BE2C (cell line): ENCODE measurements at regions not wholly inside any gene's neighbourhood (a gene's known extent, or its start where the extent isn't known, plus 50 kb on each side); places are given as distances from the start of the nearest gene placed in this dataset.

Source experiments
- DNase-seq: peaks from one replicate; pipeline ENCODE4 v3.0.0-alpha.2; 2020
- H3K27me3 ChIP-seq: fragments of 250-450 bp; sonication (Bioruptor Pico); 2 replicates; pipeline ENCODE4 v1.5.1; 2020; ENCODE audit warnings: mild to moderate bottlenecking
- H3K36me3 ChIP-seq: fragments of 250-450 bp; sonication (Bioruptor Pico); 2 replicates; pipeline ENCODE4 v1.5.1; 2020; ENCODE audit warnings: mild to moderate bottlenecking
- H3K4me1 ChIP-seq: fragments of 250-450 bp; sonication (Bioruptor Pico); 2 replicates; pipeline ENCODE4 v1.5.1; 2020
- H3K4me3 ChIP-seq: 2 replicates; pipeline ENCODE4 v1.5.1; 2011; ENCODE audit warnings: low read depth, low read length
- H3K9me3 ChIP-seq: fragments of 250-450 bp; sonication (Bioruptor Pico); 2 replicates; pipeline ENCODE4 v1.5.1; 2020
- CTCF ChIP-seq: IDR thresholded peaks from 2 replicates; pipeline ENCODE4 v1.5.1; 2012; ENCODE audit warnings: mild to moderate bottlenecking, low read depth, low read length

GRCh38 chr18:30632071-30632698 lies 410.4 kb downstream of the DSC3 start:
- Histone ChIP-seq H3K27me3 (no peaks in the 10 kb centered on the region), H3K4me3 (no peak overlapping the region), H3K4me1 (no peaks in the 10 kb centered on the region), H3K36me3 (no peaks in the 10 kb centered on the region), H3K9me3 (no peaks in the 10 kb centered on the region)
- TF ChIP-seq CTCF = no peak
- no peak for DNase-seq

GRCh38 chr18:30625961-30626360 lies 416.6 kb downstream of the DSC3 start:
- no peaks in the 10 kb centered on the region for H3K36me3 ChIP-seq
- no peaks in the 10 kb centered on the region for H3K9me3 ChIP-seq
- no peaks in the 10 kb centered on the region for H3K4me1 ChIP-seq
- H3K27me3 ChIP-seq = no peaks in the 10 kb centered on the region
- no peak for DNase-seq
- no peak for TF ChIP-seq CTCF
- H3K4me3 ChIP-seq = no peak overlapping the region

DNA sequence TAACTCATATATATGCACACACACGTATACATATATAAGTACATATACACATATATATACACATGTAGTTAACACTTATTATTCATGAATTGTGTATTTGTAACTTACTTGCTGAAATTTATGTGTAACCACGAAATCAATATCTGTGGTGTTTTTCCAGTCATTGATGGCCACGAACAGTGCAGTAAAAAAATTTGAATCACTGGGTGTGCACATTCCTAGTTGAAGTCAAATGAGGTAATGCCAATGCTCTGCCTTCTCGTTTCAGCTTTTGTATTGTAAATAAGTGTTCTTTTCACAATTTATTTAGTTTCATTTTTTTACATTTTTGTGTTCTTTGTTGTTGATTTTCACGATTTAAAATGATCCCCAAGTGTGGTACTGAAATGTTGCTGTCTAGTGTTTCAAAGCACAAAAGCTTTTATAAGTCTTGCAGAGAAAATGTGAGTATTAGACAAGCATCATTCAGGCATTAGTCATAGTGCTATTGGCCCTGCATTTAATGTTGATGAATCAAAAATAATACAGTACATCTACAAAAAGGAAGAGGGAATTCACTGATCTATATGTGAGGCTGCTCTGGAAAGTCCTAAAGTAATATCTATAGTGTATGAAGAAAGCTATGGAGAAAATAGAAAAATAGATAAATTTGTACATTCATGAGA lies 419.0 kb downstream of the DSC3 start:
- H3K4me1 ChIP-seq = no peaks in the 10 kb centered on the region
- no peak for DNase-seq
- no peak overlapping the region for H3K4me3 ChIP-seq
- no peaks in the 10 kb centered on the region for H3K27me3 ChIP-seq
- no peaks in the 10 kb centered on the region for H3K36me3 ChIP-seq
- H3K9me3 ChIP-seq = no peaks in the 10 kb centered on the region
- no peak for TF ChIP-seq CTCF

DNA sequence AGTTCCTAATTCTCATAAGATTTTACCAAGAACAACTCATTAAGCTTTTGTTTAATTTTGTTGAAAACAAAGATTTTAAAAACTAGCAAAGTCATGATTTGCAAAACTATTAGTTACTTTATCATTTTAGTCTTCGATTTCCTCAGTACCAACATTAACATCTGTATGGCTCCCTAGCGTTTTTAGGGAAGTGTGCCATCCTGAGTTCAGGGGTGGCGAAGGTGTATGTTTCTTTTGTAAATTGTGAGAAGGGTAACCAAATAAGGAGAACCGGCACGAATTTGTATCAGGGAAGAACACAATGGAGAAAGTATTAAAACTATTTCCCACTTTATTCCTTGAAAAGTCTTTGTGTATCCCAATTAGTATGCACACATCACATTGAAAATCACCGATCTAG lies 419.9 kb downstream of the DSC3 start:
- no peak for DNase-seq
- Histone ChIP-seq H3K36me3 (no peaks in the 10 kb centered on the region), H3K4me1 (no peaks in the 10 kb centered on the region), H3K4me3 (no peak overlapping the region), H3K9me3 (no peaks in the 10 kb centered on the region), H3K27me3 (no peaks in the 10 kb centered on the region)
- TF ChIP-seq CTCF = no peak

- Histone ChIP-seq H3K4me1 (no peaks in the 10 kb centered on the region), H3K4me3 (no peak overlapping the region), H3K36me3 (no peaks in the 10 kb centered on the region), H3K27me3 (no peaks in the 10 kb centered on the region), H3K9me3 (no peaks in the 10 kb centered on the region)
- no peak for DNase-seq
- no peak for TF ChIP-seq CTCF
Measured at GRCh38 chr18:30622104-30622503, 420.4 kb downstream of the DSC3 start.

DNA sequence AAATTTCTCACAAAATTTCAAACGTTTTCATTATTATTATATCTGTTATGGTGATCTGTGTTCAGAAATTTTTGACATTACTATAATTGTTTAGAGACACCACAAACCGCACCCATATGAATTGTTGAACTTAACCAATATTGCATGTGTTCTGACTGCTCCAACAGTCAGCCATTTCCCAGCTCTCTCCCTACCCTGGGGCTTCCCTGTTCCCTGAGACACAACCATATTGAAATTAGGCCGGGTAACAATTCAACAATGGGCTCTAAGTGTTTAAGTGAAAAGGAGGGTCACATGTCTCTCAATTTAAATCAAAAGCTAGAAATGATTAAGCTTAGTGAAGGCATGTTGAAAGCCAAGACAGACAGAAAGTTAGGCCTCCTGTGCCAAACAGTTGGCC lies 424.0 kb downstream of the DSC3 start:
- Histone ChIP-seq H3K4me3 (no peak overlapping the region), H3K9me3 (no peaks in the 10 kb centered on the region), H3K36me3 (no peaks in the 10 kb centered on the region), H3K4me1 (no peaks in the 10 kb centered on the region), H3K27me3 (no peaks in the 10 kb centered on the region)
- no peak for TF ChIP-seq CTCF
- DNase-seq = no peak
